PC-3 (cell line): ENCODE measurements at regions not wholly inside any gene's neighbourhood (a gene's known extent, or its start where the extent isn't known, plus 50 kb on each side); places are given as distances from the start of the nearest gene placed in this dataset.

Experiments
- EZH2 ChIP-seq: fragments of 300-600 bp; sonication (generic); IDR thresholded peaks from one replicate; pipeline ENCODE4 v1.6.1; 2017; ENCODE audit warnings: antibody characterized with exemption, mild to moderate bottlenecking, low read length; ENCODE audit not compliant: unreplicated experiment
- EZH2phosphoT487 ChIP-seq: fragments of 300-600 bp; sonication (generic); IDR thresholded peaks from 2 replicates; pipeline ENCODE4 v1.6.1; 2018; ENCODE audit warnings: mild to moderate bottlenecking, antibody characterized with exemption, low read length, borderline replicate concordance
- TF ChIP-seq, protein P1 (sequence below): fragments of 300-600 bp; sonication (generic); conservative IDR thresholded peaks from 2 replicates; pipeline ENCODE4 v1.5.1; 2017; ENCODE audit warnings: antibody characterized with exemption, low read depth, mild to moderate bottlenecking, low read length

DNA sequence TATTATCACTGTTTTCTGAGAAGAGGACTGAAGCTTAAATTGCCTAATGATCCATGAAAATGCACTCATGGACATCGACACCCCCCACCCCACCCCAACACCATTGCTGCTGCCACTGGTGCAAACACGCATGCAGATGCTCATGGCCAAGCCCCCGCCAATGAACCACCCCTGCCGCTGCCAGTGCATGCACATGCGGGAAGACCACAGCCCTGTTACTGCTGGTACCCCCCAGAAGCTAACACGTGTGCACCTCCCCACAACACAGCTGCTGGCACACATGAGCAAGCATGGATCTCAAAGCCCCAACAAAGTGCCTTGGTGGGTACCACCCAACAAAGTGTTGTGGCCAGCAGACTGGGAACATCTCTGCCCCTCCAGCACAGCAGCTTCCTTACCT, 594.1 kb upstream of the FAT1 start:
- TF ChIP-seq EZH2 (no peak), EZH2phosphoT487 (no peak)
- TF ChIP-seq, protein P1, sequence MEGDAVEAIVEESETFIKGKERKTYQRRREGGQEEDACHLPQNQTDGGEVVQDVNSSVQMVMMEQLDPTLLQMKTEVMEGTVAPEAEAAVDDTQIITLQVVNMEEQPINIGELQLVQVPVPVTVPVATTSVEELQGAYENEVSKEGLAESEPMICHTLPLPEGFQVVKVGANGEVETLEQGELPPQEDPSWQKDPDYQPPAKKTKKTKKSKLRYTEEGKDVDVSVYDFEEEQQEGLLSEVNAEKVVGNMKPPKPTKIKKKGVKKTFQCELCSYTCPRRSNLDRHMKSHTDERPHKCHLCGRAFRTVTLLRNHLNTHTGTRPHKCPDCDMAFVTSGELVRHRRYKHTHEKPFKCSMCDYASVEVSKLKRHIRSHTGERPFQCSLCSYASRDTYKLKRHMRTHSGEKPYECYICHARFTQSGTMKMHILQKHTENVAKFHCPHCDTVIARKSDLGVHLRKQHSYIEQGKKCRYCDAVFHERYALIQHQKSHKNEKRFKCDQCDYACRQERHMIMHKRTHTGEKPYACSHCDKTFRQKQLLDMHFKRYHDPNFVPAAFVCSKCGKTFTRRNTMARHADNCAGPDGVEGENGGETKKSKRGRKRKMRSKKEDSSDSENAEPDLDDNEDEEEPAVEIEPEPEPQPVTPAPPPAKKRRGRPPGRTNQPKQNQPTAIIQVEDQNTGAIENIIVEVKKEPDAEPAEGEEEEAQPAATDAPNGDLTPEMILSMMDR: no peak
